ENCODE measurements at regions not wholly inside any gene's neighbourhood (a gene's known extent, or its start where the extent isn't known, plus 50 kb on each side); places are given as distances from the start of the nearest gene placed in this dataset.

GRCh38 chr15:35843498-35843897 lies 297.5 kb upstream of the DPH6 start:
- Mint-ChIP-seq H3K4me3 (ENCODE audit: unreplicated experiment) (no peak overlapping the region), H3K27ac (ENCODE audit: low read depth, unreplicated experiment) (no peak overlapping the region), H3K4me1 (ENCODE audit: insufficient read depth, unreplicated experiment) (no peaks in the 10 kb centered on the region), H3K27me3 (ENCODE audit: insufficient read depth, unreplicated experiment) (no peaks in the 10 kb centered on the region), H3K9me3 (ENCODE audit: unreplicated experiment) (no peaks in the 10 kb centered on the region), H3K36me3 (ENCODE audit: insufficient read depth, unreplicated experiment) (no peaks in the 10 kb centered on the region)
- ChIA-PET POLR2A (no interaction called here), CTCF (no interaction called here)
- BruUV-seq (replicated peaks), result no TSS peak
- intact Hi-C loops (cut with micrococcal nuclease), result no loop called here
- TF ChIP-seq CTCF (IDR thresholded peaks at IDR 0.05; ENCODE audit: unreplicated experiment), result no peak
- no peak for DNase-seq (ENCODE audit: unreplicated experiment)

DNA sequence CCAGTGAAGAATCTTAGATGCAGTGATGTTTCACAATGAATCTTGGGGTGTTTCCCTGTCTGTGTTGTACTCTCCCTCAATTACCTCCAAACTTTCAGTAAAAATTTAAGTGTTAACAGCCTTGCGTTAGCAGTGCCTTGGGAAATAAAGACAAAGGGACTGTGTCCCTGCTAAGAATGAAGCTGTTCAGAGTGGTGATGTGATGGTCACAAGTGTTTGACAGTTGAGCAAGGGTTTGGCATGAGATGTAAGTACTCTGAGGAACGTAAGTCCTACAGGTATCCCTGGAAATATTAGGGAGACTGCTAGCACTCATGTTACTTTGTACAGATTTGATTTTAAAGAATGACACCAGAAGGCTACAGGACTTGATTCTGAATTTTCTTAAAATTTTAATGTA lies 304.3 kb upstream of the DPH6 start:
- CTCF ChIA-PET, result interaction anchor here (0.6 to 1.6 kb wide), 3 partner anchors 19 to 405 kb away, joined by 3 to 4 read pairs (median 3); no protein-coding TSS in a partner anchor
- POLR2A ChIA-PET, result no interaction called here
- no peak overlapping the region for H3K27ac Mint-ChIP-seq (ENCODE audit: low read depth, unreplicated experiment)
- TF ChIP-seq CTCF (IDR thresholded peaks at IDR 0.05; ENCODE audit: unreplicated experiment), result no peak
- no peak for DNase-seq (ENCODE audit: unreplicated experiment)
- no peak overlapping the region for H3K4me3 Mint-ChIP-seq (ENCODE audit: unreplicated experiment)
- BruUV-seq (replicated peaks), result no TSS peak
- H3K36me3 Mint-ChIP-seq (ENCODE audit: insufficient read depth, unreplicated experiment), result no peaks in the 10 kb centered on the region
- H3K27me3 Mint-ChIP-seq (ENCODE audit: insufficient read depth, unreplicated experiment), result no peaks in the 10 kb centered on the region
- intact Hi-C loops (cut with micrococcal nuclease), result no loop called here
- no peaks in the 10 kb centered on the region for H3K9me3 Mint-ChIP-seq (ENCODE audit: unreplicated experiment)
- H3K4me1 Mint-ChIP-seq (ENCODE audit: insufficient read depth, unreplicated experiment), result no peaks in the 10 kb centered on the region

DNA sequence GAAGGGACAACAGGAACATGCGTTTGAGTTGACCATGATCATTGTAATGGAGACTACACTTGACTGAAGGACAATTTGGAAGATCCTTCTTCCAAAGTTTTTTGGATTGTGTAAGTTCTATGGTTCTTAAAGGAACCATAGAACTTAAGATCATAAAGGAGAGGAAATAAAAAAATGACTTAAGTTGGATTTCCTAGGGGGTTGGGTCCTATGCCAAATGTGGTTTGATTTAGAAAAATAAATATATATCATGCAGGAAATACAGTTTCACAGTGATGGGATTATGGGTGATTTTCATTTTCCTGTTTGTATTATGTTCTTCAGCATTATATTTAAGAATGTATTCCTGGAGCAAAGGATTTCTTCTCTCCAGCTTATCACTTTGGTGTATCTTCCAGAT lies 305.5 kb upstream of the DPH6 start:
- no peaks in the 10 kb centered on the region for H3K27me3 Mint-ChIP-seq (ENCODE audit: insufficient read depth, unreplicated experiment)
- H3K36me3 Mint-ChIP-seq (ENCODE audit: insufficient read depth, unreplicated experiment), result no peaks in the 10 kb centered on the region
- intact Hi-C loops (cut with micrococcal nuclease), result no loop called here
- TF ChIP-seq CTCF (IDR thresholded peaks at IDR 0.05; ENCODE audit: unreplicated experiment), result no peak
- no peak overlapping the region for H3K27ac Mint-ChIP-seq (ENCODE audit: low read depth, unreplicated experiment)
- CTCF ChIA-PET, result interaction anchor here (0.5 to 1.6 kb wide), 3 partner anchors 100 to 882 kb away, joined by 3 read pairs; partner anchors contain the start of gene AQR
- POLR2A ChIA-PET, result interaction anchor here (0.6 kb wide), 1 partner anchor 82 kb away, joined by 3 read pairs; no protein-coding TSS in a partner anchor
- H3K9me3 Mint-ChIP-seq (ENCODE audit: unreplicated experiment), result no peaks in the 10 kb centered on the region
- no peak for DNase-seq (ENCODE audit: unreplicated experiment)
- H3K4me3 Mint-ChIP-seq (ENCODE audit: unreplicated experiment), result no peak overlapping the region
- no peaks in the 10 kb centered on the region for H3K4me1 Mint-ChIP-seq (ENCODE audit: insufficient read depth, unreplicated experiment)
- no TSS peak for BruUV-seq (replicated peaks)

GRCh38 chr15:35852818-35853624 lies 307.1 kb upstream of the DPH6 start:
- ChIA-PET POLR2A (interaction anchor here (0.6 kb wide), 1 partner anchor 385 kb away, joined by 4 read pairs; no protein-coding TSS in a partner anchor), CTCF (no interaction called here)
- intact Hi-C loops (cut with micrococcal nuclease), result no loop called here
- no peak for TF ChIP-seq CTCF (IDR thresholded peaks at IDR 0.05; ENCODE audit: unreplicated experiment)
- Mint-ChIP-seq H3K4me3 (ENCODE audit: unreplicated experiment) (no peak overlapping the region), H3K27me3 (ENCODE audit: insufficient read depth, unreplicated experiment) (no peaks in the 10 kb centered on the region), H3K4me1 (ENCODE audit: insufficient read depth, unreplicated experiment) (no peaks in the 10 kb centered on the region), H3K27ac (ENCODE audit: low read depth, unreplicated experiment) (no peak overlapping the region), H3K9me3 (ENCODE audit: unreplicated experiment) (no peaks in the 10 kb centered on the region), H3K36me3 (ENCODE audit: insufficient read depth, unreplicated experiment) (no peaks in the 10 kb centered on the region)
- no TSS peak for BruUV-seq (replicated peaks)
- no peak for DNase-seq (ENCODE audit: unreplicated experiment)

All from MCF 10A (cell line).